GM18909 (cell line): ENCODE measurements at regions not wholly inside any gene's neighbourhood (a gene's known extent, or its start where the extent isn't known, plus 50 kb on each side); places are given as distances from the start of the nearest gene placed in this dataset.

ENCODE experiments used
- ATAC-seq: cut with Tn5 transposase; IDR thresholded peaks from one replicate; pipeline ENCODE4 v1.9.1; 2021; ENCODE audit warnings: mild to moderate bottlenecking; ENCODE audit not compliant: unreplicated experiment, poor library complexity

- no peak for ATAC-seq
Measured at GRCh38 chr10:44673245-44673983, 237.7 kb upstream of the TMEM72 start.

GRCh38 chr10:44674536-44675386, 236.4 kb upstream of the TMEM72 start:
- no peak for ATAC-seq

DNA sequence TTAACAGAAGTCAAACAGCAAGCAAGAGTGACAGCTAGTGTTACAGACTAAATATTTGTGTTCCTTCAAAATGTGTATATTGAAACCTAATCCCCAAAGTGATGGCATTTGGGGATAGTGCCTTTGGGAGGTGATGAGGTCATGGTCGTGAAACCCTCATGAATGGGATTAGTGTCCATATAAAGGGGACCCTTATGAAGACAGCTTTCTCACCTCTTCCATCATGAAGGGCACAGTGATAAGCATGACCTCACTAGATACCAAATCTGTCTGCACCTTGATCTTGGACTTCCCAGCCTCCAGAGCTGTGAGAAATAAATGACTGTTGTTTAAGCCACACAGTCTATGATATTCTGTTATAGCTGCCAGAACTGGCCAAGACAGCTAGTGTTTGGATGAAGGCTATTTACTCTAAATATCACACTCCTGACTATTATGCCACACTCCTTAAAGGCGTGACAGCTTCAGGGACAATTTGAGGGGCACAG, 235.7 kb upstream of the TMEM72 start:
- no peak for ATAC-seq

GRCh38 chr10:44680764-44681163, 230.4 kb upstream of the TMEM72 start:
- no peak for ATAC-seq

DNA sequence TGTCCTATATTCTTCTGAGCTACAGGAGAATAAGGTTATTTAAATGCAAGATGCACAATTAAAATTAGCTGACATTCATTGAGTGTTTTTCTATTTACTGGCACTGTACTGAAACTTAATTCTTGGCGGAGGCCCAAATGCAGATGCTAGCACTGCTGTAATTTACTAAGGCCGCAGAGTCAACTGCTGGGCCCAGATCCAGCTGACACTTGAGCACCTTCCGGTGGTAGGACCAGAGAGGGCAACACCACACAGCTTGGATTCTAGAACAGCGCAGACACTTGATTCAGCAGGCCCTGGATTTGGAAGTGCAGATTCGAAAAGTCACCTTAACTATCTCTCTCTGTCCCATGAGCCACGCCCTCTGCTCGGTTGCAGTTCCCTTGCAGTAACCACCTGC, 228.6 kb upstream of the TMEM72 start:
- ATAC-seq = no peak

GRCh38 chr10:44684661-44685060, 226.5 kb upstream of the TMEM72 start:
- ATAC-seq = no peak

- no peak for ATAC-seq
Measured at GRCh38 chr10:44685220-44685619, 225.9 kb upstream of the TMEM72 start.

DNA sequence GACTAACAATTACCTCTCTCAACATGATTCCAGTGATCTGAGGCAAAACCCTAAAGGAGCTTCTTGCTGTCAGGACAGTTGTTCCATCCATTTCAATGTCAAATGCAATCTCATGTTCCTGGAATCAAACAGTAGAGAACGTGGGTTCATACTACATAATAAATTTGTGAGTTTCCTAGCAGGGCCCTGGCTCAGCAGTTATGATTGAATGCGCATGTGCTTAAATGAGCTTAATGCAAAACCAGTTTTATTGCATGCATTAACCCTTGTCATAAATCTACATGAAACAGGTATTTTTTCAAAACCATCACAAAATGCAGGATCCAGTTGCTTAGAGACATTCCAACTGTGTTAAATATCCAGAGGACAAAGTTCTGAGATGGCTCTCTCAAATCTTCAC, 225.4 kb upstream of the TMEM72 start:
- ATAC-seq = no peak

- no peak for ATAC-seq
Measured at GRCh38 chr10:44689368-44689767, 221.8 kb upstream of the TMEM72 start.

DNA sequence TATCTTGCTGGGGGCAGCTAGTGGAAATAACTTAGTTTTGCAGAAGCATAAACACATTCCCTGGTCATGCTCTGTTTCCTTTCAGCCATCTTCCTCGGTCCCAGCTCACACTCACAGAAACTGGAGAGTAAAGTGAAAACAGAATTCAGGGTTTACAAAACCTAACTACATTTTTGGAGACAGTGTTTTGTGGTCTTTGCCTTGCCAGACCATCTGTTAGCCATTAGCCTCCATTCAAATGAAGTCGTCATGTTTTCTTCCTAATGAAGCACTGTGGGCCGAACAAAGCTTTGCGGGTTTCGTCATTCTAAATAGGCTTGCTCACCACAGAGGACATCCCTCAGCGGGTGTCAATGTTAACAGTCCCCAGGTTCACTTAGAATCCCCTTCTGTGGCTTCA, 214.6 kb upstream of the TMEM72 start:
- no peak for ATAC-seq

DNA sequence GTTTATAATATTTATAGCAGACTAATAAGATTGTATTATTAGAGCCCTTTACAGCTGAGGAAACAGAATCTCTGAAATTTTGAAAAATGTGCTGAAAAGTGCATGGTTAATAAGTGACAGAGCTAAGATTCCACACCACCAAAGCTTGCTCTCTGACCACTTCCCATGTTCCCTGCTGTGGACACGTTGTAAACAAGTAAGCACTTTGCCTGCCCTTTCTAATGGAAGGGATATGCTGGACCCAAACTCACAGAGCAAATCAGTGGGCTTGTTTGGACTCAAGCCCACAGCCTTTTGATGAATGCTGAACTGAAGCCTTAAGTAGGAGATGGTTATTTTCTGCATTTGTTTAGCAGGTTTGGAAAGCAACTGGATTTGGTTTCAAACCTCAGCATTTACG, 214.0 kb upstream of the TMEM72 start:
- ATAC-seq = no peak

GRCh38 chr10:44702531-44702930, 208.6 kb upstream of the TMEM72 start:
- no peak for ATAC-seq

GRCh38 chr10:44703241-44704155, 207.6 kb upstream of the TMEM72 start:
- ATAC-seq = no peak

DNA sequence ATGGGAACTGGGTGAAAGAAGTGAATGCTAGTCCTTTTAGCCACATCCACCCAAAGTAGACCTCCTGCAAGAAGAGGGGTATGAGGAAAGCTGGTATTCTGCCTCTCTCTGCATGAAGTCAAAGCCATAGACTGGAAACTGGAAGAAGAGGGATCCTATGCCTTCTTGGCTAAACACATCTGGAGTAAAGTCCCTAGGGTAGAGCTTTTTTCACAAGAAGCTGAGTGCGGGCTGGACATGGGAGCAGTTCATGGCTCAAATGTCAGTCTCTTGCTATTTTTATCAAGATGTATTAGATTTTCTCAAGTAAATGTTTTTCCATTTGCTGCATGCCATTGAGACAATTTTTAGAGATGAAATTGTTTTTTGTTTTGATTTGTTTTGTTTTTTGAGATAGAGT, 206.5 kb upstream of the TMEM72 start:
- ATAC-seq = no peak

DNA sequence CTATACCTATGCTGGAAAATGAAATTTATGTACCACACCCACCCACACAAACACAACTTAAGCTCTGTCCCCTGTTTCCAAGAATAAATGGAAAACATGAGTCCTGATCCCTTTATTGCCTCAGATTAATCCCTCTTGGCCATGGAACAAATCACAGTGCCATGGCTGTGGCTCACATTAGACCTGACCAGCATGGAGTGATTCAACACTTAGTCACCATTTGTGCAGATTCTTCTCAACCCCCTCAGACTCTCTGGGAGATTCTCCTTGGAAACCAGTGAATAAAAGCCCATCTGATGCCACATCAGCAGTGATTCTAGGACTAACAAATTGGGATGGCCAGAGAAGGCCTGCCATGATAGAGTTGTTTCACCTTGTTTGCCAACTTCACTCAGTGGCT, 204.4 kb upstream of the TMEM72 start:
- ATAC-seq = no peak

- ATAC-seq = no peak
Measured at GRCh38 chr10:44713307-44713706, 197.8 kb upstream of the TMEM72 start.

DNA sequence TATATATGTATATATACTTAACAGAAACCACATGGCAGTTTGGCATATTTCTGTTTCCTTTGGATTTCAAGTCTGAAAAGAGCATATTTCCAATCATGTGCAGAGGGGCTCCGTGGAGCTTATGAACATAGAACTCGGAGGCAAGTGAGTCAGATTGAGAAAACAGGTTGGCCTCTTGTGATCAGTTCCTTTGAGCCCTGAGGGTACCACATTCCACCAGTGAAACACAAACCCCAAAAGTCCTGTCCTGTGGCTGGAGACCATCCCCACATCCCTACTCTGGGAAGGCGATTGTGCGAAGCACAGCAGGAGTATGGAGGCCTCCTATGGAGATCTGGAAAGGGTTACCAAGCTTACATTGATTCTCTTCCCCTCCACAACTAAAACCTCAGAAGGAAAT, 196.7 kb upstream of the TMEM72 start:
- no peak for ATAC-seq

DNA sequence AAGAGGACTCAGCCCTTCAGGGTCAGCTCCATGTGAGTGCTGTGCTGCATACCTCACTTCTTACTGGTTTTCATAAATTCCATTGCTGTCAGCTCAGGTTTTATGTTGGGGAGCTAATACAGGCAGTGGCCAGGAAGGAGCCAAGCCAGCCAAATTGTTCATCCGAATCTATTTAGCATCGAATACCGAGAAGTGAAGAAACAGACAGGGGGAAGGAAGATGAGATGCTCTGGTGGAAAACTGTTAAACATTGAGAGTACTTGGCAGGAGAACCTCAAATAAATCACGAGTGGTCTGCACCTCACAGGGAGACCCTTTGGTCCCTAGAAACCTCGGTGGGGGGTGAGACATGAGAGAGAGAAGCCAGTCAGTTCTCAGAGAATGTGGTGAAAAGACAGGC, 196.0 kb upstream of the TMEM72 start:
- no peak for ATAC-seq

DNA sequence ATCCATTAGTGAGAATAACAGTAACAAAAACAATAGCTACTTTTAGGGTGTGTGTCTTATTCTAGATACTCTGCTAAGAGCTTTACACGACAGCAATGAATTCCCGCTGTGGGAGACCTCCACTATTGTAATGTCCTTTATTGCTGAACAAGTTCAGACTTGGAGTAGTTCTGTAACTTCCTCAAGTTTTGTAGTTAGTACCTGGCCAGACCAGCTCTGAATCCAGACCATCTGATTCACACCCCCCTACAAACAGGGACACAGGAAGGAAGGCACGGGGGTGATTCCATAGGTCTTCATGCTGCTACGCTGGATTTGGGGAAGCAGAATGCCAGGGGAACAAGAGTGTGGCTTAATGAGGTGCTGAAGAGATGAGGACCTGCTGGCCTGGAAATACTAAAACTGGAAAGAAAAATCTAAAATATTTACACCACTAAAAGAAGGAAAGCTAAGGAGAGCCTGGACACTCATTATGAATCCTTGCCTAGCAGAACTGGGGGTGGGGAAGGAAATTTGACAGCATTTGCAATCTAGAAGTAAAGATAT, 194.6 kb upstream of the TMEM72 start:
- ATAC-seq = no peak

DNA sequence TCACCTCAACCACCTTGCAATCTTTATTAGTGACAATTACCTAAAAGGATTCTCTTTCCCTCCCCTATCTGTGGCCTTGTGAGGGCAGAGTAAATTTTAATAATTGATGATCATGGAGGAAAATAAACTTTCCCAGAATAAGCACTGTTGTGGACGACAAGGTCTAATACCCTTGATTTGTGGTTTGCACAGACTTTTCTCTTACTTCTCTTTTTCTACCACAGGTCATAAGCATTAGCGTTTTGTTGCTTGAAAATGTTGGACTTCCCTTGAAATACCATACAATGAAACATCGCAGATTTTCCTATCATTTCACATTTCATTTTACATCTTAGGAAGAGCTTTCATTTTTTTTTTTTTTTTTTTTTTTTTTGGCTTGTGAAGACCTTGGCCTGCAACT, 188.1 kb upstream of the TMEM72 start:
- ATAC-seq = no peak
